NCI-H2107 treated with DMSO at 0.1 percent for 48 hours (cell line): ENCODE measurements at regions not wholly inside any gene's neighbourhood (a gene's known extent, or its start where the extent isn't known, plus 50 kb on each side); places are given as distances from the start of the nearest gene placed in this dataset.

Experiments
- DNase-seq: peaks from one replicate; lab custom pipeline; 2025; ENCODE audit not compliant: unreplicated experiment; lab: John Stamatoyannopoulos, UW

DNA sequence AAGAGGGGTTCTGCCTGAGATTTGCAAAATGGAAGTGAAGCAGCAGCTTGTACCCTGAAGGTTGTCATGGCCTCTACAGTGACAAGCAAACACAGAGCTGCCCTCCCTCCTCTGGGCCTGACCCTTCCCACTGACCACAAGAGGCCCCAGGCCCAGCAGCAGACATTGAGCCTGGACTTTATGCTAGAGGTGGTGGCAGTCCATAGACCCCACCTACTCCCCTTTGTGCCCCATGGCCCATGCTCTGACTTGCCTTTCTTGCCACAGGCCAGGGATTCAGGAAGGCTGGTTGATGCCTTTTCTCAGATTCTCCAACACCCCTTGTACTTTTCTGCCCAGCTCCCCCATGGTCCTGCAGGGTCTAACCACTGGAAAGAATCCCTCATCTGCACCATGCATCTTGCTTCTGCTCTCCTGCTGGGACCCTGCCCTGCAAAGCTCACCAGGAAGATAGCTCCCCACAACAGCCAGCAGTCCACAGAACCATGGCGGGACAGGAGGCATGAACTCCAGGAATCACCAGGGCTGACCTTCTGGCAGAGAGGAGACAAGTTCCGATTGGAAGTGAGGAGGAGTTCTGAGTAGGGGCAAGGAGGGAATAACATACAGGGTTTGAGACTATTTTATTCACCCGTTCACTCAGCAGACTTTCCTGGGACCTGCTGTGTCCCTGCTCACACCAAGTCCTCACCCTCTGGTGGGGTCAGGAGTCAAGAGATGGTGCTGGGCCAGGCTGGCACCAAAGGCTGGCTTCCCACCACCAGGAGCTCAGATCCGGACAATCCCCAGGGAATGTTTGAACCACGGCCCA lies 263.8 kb downstream of the SYK start:
- no peak for DNase-seq

DNA sequence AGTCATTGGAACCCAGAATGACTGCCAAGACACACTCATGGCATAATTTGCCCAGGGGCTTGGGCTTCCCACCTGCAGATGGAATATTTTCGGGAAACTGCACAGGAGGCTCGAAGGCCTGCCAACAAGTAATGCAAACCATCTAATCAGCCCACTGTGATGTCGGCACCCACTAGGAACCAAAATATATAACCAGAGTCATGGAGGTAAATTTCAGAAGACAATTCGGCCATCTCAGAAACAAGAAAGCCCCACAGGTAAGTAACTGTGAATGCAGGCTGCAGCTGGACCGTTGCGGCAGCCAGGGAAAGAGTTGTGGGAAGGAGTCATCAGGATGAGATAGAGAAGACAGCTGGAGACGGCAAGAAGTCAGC lies 264.4 kb downstream of the SYK start:
- no peak for DNase-seq

DNA sequence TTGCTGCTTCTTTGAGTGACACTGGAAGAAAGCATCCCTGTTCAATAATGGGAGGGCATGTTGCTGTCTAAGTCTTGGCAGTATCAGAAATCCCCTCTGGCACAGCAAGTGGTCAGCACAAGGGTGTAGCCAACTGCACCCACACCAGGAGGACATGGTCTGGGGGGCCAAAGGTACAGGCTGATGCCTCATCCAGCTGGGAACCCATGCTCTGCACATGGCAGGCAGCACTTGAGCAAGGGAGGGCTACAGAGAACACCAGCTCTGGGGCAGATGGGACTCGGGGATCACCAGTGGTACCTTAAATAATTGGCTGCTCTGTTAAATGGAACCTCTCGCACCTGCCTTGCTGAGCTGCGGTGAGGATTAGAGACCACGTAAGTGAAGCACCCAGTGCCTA lies 265.2 kb downstream of the SYK start:
- no peak for DNase-seq

DNA sequence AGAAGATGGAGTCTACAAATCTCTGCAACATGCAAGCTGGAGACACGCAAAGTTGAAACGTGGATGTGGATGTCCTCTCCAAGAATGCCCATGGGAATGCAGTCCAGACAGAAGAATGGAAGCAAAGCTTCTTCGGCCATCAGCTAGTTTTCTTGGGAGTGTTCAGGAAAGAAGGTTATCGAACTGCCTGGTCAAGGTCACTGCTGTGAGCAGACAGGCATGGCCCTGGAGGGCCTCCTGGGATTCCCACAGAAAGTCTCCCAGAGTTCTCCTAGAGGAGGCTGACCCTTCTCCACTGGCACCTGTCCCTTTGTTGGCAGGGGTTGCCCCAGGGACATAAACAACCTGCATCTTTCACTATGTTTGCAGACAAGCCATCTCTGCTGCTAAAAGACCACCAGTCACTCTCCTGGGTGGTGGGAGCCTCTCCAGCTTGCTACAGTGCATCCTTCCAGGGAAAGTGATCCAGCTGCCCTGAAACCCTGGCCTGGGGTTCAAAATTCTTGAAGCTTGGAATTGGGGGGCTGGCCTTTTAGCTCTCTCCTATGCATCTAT lies 265.8 kb downstream of the SYK start:
- no peak for DNase-seq

DNA sequence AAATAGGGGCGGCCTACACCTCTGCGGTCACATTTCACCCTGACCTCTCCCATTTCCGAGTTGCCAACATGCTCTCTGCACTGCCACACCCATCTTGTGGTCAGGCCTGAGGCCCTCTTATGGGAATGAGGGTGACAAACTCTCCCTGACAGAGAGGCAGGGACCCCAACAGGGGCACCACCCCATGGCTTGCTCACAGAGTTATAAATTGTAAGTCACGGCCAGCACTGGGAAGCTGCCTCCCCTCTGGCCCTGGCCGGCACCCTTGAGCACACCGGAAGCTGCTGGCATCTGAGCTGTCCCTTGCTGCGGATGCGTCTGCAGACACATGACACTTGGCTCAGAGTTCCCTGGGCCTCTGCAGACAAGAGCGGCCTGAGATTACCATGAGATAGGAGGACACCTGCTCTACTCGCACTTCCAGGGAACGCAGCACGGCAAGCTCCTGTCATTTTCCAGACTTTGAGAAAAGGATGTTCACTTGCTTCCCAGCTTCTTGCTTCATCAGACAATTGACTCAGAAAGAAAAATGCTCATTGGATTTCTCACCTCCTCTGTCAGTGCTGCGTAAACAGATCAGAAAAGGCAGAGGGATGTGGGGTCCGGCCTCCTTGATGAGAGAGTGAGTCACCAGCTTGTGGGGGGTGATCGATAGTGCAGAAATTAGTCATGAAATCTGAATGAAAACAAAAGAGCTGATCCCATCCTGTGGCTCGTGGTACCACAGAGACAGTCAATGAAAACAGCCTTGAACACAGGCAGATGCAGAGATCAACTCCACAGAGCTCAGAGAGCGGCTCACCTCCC lies 269.8 kb downstream of the SYK start:
- no peak for DNase-seq

DNA sequence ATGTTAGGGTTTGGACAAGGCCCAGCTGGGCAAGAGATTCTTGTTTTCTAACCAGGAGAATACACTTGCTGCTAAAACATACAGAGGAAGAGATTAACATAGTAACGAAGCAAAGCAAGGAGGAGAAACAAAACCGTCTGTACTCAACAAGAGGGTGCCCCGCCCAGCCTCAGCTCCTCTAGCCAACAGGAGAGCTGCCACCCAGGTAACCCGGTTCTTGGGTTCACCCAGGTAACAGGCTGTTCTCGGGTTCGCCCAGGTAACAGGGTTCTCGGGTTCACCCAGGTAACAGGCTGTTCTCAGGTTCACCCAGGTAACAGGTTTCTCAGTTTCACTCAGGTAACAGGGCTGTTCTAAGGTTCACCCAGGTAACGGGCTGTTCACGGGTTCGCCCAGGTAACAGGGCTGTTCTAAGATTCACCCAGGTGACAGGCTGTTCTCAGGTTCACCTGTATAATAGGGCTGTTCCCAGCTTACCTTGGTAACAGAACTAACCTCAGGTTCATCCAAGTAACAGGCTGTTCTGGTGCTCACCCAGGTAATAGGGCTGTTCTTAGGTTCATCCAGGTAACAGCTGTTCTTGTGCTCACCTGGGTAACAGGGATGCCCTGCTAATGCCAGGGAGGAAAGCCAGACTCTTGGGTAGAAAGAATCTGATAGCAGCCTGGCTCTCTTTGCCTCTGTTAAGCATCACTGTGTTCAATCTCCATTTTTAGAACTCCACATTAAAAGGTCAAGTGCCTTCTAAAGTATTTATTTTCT lies 271.6 kb downstream of the SYK start:
- no peak for DNase-seq

DNA sequence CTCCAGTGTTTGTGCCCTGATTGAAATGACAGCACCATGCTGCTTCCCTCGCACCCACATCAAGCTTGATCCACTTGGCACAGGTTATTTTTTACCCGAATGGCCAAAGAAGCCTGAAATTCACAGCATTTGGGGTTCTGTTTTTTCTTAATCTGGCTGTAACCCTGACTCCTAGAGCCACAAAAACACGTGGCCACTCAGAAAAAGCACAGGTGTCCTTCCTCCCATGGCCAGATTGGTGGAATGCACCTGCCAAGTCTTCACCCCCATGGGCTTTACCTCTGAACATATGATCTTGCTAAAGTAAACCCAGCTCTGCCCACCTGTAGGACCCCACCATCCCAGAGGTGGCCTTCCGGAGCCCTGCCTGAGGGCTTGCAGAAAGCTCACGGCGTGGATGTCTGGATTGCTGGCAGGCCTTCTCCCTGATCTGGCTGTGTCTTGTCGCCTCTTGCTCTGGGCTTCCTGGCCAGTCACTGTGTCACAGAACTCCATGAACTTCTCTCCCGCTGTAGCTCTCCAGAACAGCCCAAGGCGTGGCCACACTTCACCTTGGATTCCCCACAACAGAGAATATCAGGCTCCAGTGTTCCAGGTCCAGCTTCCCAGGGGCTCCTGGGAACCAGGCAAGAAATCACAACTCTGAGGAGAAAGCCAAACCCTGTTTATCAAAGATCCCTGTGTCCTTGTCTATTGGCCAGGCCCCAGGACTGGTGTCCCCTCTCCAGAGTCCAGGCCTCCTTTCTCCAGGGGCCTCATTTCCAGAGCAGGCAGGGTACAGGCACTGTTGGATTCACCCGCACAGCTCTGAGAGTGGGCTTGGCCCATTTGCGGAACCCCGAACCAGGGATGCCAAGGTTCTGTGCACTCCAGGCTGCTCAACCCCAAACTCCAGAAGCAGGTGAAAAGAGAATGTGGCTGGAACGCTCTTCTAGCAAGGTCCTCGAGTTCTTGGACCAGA lies 272.5 kb downstream of the SYK start:
- DNase-seq, result no peak

DNA sequence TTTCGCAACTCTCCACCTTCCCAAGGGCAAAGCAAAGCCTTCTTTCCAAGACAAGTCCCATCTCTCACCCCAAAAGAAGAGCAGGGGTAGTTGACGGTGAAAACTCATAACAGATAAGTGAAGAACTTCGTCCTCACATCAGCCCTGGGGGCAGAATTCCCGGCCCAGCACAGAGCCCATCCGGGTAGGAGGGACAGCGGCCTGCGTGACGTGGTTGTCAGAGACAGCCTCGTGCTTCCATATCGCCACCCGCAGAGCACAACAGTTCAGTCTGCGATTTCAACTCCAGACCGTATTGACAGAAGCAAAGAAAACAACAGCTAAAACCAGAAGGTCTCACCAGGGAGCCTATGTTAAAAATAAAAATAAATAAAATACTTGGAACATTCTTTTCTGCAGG lies 273.2 kb downstream of the SYK start:
- no peak for DNase-seq

DNA sequence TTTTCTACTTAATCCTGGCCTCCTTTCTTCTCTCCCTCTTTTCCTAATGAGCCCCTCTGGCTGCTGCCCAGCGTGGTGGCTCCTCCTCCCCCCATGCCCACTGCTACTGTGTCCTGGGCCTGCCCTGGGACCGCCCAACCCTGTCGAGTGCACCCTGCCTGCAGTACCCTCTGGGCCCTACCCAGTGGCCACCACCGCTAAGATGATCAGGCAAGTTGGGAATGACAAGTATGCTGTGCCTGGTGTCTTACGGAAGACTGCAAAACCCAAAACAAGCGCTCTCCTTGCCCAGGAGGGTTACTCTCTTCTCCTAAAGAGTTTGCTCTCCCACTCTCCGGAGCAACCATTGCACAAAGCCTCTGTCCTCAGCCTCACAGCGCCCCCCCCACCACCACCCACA lies 273.7 kb downstream of the SYK start:
- no peak for DNase-seq

DNA sequence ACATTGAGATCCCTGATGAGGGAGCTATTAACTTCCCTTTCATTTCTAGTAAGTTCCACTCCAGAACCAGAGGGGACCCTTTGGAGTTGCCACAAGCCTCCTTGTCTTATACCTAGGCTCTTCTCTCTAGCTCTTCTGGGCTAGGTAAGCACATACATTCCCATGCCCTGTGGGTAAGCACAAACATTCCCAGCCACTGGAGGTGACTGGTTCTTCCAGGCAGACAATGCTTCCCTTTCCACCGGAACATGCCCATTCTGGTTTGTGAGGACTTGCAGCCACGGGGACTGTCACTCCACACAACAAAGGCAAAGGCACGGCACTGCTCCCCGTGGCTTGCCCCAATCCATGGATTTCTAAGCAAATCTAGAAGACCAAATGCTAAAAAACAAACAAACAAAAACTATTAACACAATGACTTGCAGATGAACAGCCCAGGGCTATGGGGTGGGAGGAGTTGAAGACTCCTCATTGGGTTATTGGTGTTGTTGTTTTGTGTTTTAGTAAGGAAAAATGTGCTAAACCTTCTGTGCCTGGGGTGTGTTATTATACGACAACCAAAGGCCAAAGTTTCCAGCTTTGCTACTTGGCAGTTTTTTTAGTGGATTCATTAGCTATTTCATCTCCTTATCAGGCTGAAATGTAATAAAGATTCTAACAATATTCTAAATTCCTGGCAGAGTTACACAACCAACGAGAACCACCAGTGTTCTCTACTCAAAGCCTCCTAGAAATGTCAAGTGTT lies 276.2 kb downstream of the SYK start:
- no peak for DNase-seq

DNA sequence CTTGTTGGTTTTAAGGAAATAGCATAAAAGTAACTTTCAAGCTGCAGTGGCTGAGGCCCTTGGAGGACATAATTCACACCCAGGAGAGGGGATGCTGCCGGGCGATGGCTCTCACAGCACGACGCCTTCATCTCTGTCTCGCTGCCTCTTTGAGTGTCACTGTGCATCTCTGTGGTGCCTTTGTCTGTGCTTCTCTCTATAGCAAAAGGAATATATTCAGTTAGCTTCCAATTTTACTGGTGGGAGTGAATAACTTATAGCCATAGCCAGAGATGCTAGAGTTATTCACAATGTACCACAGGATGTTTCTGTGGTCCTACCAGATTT lies 276.7 kb downstream of the SYK start:
- DNase-seq, result no peak

DNA sequence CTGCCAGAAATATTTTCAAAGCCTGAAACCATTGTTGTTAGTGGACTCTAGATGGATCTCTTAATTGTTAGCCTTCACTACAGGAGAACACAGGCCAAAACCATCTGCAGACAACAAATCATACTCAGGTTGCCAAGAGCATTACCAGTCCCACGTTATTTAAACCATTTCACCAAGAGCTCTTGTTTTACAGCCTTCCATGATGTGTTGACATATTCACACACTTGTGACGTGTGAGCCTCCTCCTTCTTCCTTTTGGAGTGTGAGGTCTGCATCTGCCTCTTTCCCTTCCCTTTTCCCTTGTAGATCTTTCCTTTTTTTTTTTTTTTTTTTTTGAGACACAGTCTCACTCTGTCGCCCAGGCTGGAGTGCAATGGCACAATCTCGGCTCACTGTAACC lies 279.0 kb downstream of the AUH start:
- DNase-seq, result no peak

DNA sequence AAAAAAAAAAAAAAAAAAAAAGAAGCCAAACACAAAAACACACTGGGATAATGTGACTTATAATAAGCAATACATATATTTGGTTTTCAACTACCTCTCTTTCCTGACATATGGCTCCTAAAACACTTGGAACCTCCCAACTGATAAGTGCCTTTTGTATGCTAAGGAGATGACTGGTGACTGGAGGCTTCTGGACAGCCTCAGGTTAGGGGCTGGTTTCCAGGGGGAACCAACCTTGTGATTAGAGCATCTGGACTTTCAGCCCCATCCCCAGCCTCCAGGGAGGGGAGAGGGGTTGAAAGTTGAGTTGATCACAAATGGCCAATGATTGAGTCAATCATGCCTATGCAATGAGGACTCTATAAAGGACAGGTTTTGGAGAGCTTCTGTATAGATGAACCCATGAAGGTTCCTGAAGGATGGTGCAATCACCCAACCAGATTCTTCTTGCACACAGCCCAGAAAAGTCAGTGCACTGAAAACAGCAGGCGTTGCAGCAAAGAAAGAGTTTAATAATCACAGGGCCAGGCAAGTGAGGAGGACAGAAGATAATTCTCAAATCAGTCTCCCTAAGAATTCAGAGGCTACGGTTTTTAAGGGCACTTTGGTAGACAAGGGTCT lies 276.7 kb downstream of the AUH start:
- DNase-seq, result no peak

DNA sequence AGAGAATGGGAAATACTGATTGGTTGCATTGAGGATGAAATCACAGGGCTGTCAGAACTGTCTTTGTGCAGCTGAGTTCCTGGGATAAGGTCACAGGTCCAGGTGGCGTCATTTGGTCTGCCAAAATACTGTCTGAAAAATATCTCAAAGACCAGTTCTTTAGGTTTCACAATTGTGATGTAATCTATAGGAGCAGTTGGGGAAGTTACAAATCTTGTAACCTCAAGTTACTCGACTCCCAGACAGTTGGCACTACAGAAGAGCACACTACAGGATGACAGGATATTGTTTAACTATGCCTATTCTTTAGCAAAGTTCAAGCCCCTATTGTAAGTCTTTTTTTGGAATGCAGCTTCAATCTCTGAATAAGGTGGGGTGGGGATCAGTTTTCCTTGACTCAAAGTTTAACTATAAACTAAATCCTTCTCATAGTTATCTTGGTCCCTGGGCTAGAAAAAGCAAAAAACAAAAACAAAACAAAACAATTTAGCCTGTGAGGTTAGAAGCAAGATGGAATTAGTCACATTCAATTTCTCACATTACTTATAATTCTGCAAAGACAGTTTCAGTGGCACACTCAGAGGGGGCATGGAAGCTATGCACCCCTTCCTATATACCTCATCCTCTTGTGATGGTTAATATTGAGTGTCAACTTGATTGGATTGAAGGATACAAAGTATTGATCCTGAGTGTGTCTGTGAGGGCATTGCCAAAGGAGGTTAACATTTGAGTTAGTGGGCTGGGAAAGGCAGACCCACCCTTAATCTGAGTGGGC lies 276.0 kb downstream of the AUH start:
- no peak for DNase-seq

DNA sequence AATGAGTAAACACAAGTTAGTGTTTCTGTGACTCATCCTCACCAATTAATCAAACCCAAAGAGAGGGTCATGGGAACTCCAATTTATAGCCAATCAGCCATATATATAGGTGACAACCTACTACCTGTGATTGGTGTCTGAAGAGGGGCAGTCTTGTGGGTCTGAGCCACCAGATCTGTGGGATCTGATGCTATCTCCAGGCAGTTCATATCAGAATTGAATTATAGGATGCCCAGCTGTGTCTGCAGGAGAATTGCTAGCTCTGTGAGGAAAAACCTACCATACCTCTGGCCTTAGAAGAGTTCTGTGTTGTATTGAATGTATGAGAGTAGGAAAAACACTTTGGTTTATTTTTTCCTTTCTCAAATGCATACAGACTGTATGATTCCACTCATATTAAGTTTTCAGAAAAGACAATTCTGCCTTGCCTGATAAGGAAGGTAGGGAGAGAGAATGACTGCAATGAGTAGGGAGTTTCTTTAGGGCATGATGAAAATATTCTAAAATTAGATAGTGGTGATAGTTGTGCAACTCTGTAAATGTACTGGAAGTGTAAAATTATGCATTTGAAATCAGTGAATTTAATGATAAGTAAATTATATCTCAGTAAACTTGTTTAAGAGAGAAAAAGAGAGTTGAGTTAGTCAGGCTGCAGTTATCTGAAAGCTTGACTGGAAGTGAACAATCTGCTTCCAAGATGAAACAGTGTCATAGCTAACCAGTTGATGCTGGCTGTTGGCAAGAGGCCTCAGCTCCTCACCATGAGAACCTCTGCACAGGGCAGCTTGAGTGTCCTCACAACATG lies 274.9 kb downstream of the AUH start:
- no peak for DNase-seq

DNA sequence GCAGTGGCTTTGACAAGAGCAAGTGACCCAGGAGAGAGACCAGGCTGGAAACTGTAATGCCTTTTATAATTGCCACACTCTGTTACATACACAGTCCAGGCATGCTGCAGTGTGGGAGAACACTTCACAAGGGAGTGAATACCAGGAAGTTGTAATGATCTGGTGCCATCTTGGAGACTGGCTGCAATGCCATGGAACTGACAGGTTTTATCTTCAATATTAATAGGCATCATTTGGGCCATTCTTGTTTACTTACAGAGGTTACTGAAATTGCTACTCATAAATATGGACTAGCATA lies 274.3 kb downstream of the AUH start:
- no peak for DNase-seq

DNA sequence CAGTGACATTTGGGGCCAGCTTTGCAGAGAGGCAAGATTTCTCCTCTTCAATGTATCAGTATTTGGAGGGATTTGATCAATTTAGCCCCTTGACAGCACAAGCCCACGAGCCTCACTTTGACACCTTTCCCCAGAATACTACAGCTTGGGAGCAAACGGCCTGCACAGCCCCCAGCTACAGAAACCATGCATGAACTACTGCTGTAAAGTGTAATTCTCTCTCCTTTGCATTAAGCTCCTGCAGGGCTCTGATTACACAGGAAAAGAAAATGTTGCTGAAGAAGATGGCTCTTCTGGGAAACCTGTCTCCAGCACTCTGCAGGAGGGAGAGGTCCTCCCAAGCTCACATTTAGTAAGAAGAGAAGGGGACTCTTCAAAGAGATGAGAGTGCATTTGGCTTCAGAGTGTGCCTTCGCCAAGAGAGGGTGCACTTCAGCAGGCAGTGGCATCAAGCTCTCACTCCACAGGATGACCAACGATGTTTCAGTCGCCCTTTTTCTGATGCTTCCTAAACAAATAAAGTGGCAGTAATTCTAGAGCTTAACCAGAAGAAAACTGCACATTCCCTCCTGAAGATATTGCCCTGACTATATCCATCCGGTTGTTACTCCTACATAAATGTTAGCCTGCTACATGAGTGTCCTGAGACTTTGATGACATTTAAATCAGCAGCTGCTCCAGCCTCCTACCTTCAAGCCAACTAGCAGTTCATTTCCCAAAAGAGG lies 272.2 kb downstream of the AUH start:
- DNase-seq, result peak; percentile 5

DNA sequence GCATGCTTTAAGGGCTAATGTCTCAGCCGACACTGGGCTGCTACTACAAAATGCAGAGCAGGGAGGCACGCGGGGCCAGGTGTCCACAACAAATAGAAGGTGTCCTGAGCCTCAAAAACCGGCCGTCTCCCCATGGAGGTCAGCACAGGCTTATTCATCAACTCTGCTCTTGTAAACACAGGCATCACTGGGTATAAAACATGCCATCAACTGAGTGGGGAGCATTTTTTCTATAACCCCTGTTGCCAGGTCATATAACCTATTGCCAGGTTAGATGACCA lies 271.6 kb downstream of the AUH start:
- DNase-seq, result no peak
